MM.1S (cell line): ENCODE measurements at regions not wholly inside any gene's neighbourhood (a gene's known extent, or its start where the extent isn't known, plus 50 kb on each side); places are given as distances from the start of the nearest gene placed in this dataset.

Experiments used
- DNase-seq: peaks from one replicate; pipeline ENCODE4 v3.0.0-alpha.2; 2015
- H2AFZ ChIP-seq: fragments of 300-600 bp; sonication (generic); 2 replicates; pipeline ENCODE4 v1.6.0; 2016; ENCODE audit warnings: antibody characterized with exemption, low read length
- H3F3A ChIP-seq: fragments of 300-600 bp; sonication (generic); 2 replicates; pipeline ENCODE4 v1.6.1; 2016; ENCODE audit warnings: mild to moderate bottlenecking, antibody characterized with exemption, low read length, moderate library complexity, mixed read lengths; ENCODE audit not compliant: insufficient read depth
- H3K27ac ChIP-seq: fragments of 300-600 bp; sonication (generic); 2 replicates; pipeline ENCODE4 v1.5.1; 2016; ENCODE audit warnings: mild to moderate bottlenecking, low read length
- H3K27me3 ChIP-seq: fragments of 300-600 bp; sonication (generic); replicated peaks from 2 replicates; pipeline ENCODE4 v1.6.0; 2016; ENCODE audit warnings: low read length; ENCODE audit not compliant: insufficient read depth
- H3K36me3 ChIP-seq: fragments of 300-600 bp; sonication (generic); replicated peaks from 2 replicates; pipeline ENCODE4 v1.6.1; 2016; ENCODE audit warnings: mild to moderate bottlenecking, low read length, mixed read lengths; ENCODE audit not compliant: insufficient read depth
- H3K4me1 ChIP-seq: fragments of 300-600 bp; sonication (generic); 2 replicates; pipeline ENCODE4 v1.6.1; 2016; ENCODE audit warnings: low read length, mixed read lengths
- H3K4me2 ChIP-seq: fragments of 300-600 bp; sonication (generic); 2 replicates; pipeline ENCODE4 v1.6.0; 2016; ENCODE audit warnings: low read depth, low read length
- H3K4me3 ChIP-seq: fragments of 300-600 bp; sonication (generic); 2 replicates; pipeline ENCODE4 v1.5.1; 2016; ENCODE audit warnings: low read length, mixed read lengths
- H3K79me2 ChIP-seq: fragments of 300-600 bp; sonication (generic); 2 replicates; pipeline ENCODE4 v1.6.1; 2016; ENCODE audit warnings: mixed run types, low read length, mixed read lengths
- H3K9ac ChIP-seq: fragments of 300-600 bp; sonication (generic); 2 replicates; pipeline ENCODE4 v1.6.1; 2016; ENCODE audit warnings: low read length, mixed read lengths
- H3K9me2 ChIP-seq: fragments of 300-600 bp; sonication (generic); replicated peaks from 2 replicates; pipeline ENCODE4 v1.6.1; 2016; ENCODE audit warnings: mild to moderate bottlenecking, low read length, mixed read lengths; ENCODE audit not compliant: insufficient read depth
- H3K9me3 ChIP-seq: fragments of 300-600 bp; sonication (generic); replicated peaks from 2 replicates; pipeline ENCODE4 v1.6.1; 2016; ENCODE audit warnings: mild to moderate bottlenecking, low read length, mixed read lengths; ENCODE audit not compliant: insufficient read depth
- H4K20me1 ChIP-seq: fragments of 300-600 bp; sonication (generic); 2 replicates; pipeline ENCODE4 v1.6.1; 2016; ENCODE audit warnings: mild to moderate bottlenecking, low read length, moderate library complexity, mixed read lengths; ENCODE audit not compliant: insufficient read depth
- EZH2 ChIP-seq: fragments of 300-600 bp; sonication (generic); optimal IDR thresholded peaks from 2 replicates; pipeline ENCODE3; 2017; ENCODE audit warnings: low read depth, mild to moderate bottlenecking, antibody characterized with exemption, low read length, mixed read lengths
- EZH2phosphoT487 ChIP-seq: fragments of 300-600 bp; sonication (generic); IDR thresholded peaks from 2 replicates; pipeline ENCODE4 v1.6.1; 2018; ENCODE audit warnings: antibody characterized with exemption, low read length
- TF ChIP-seq, protein P1 (sequence below): fragments of 300-600 bp; sonication (generic); IDR thresholded peaks from 2 replicates; pipeline ENCODE4 v1.5.1; 2016; ENCODE audit warnings: antibody characterized with exemption, low read length, mixed read lengths

- no peaks in the 10 kb centered on the region for H4K20me1 ChIP-seq
- H3K27me3 ChIP-seq = no peaks in the 10 kb centered on the region
- H3K79me2 ChIP-seq = no peaks in the 10 kb centered on the region
- H3K4me3 ChIP-seq = no peak overlapping the region
- DNase-seq = no peak
- H3K9me3 ChIP-seq = no peaks in the 10 kb centered on the region
- no peak overlapping the region for H3K27ac ChIP-seq
- H2AFZ ChIP-seq = no peak overlapping the region
- TF ChIP-seq EZH2phosphoT487 (no peak), EZH2 (no peak)
- TF ChIP-seq, protein P1, sequence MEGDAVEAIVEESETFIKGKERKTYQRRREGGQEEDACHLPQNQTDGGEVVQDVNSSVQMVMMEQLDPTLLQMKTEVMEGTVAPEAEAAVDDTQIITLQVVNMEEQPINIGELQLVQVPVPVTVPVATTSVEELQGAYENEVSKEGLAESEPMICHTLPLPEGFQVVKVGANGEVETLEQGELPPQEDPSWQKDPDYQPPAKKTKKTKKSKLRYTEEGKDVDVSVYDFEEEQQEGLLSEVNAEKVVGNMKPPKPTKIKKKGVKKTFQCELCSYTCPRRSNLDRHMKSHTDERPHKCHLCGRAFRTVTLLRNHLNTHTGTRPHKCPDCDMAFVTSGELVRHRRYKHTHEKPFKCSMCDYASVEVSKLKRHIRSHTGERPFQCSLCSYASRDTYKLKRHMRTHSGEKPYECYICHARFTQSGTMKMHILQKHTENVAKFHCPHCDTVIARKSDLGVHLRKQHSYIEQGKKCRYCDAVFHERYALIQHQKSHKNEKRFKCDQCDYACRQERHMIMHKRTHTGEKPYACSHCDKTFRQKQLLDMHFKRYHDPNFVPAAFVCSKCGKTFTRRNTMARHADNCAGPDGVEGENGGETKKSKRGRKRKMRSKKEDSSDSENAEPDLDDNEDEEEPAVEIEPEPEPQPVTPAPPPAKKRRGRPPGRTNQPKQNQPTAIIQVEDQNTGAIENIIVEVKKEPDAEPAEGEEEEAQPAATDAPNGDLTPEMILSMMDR = no peak
- H3K9me2 ChIP-seq = no peaks in the 10 kb centered on the region
- H3K36me3 ChIP-seq = no peaks in the 10 kb centered on the region
- no peaks in the 10 kb centered on the region for H3F3A ChIP-seq
- H3K9ac ChIP-seq = no peak overlapping the region
- no peak overlapping the region for H3K4me2 ChIP-seq
- no peaks in the 10 kb centered on the region for H3K4me1 ChIP-seq
Observed at GRCh38 chr16:6674071-6674470, 658.6 kb upstream of the RBFOX1 start.

DNA sequence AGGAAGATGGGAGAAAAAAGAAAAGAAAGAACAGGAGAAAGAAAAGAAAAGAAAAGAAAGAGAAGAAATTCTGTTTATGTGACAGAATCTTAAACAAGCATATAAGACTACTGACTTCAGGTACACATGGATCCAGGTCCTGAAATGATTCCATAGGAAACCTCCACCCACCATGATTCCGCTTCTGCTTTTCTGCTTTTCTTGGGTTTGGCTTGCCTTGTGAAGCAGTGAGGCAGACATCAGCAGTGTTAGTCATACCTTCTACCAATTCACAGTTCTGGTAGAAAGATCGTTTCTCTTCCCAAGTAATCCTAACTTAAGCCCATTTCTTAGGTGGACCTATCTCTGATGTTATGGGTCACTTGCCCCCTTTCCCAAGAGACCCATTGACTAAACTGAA, 660.1 kb upstream of the RBFOX1 start:
- Histone ChIP-seq H3K9ac (no peak overlapping the region), H3K79me2 (no peaks in the 10 kb centered on the region), H3K9me2 (no peaks in the 10 kb centered on the region), H3K4me1 (no peaks in the 10 kb centered on the region), H3F3A (no peaks in the 10 kb centered on the region), H2AFZ (no peak overlapping the region), H3K36me3 (no peaks in the 10 kb centered on the region), H3K27me3 (no peaks in the 10 kb centered on the region), H3K4me3 (no peak overlapping the region), H4K20me1 (no peaks in the 10 kb centered on the region), H3K9me3 (no peaks in the 10 kb centered on the region), H3K4me2 (no peak overlapping the region), H3K27ac (no peak overlapping the region)
- TF ChIP-seq, protein P1 = no peak
- TF ChIP-seq EZH2phosphoT487 (no peak), EZH2 (no peak)
- no peak for DNase-seq

DNA sequence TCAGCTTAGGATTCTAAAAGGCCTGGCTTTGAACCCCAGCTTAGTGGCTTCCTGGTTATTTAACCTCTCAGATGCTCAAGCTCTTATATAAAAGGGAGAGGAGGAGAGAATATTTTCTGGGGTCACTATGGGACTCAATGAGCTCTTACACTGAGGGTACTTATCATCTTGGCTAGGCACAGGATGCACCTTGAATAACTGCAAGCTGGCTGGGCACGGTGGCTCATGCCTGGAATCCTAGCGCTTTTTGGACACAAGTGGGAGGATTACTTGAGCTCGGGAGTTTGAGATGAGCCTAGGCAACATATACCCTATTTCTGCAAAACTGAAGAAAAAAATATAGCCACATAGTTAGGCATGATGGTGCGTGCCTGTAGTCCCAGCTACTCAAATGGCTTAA, 665.3 kb upstream of the RBFOX1 start:
- no peaks in the 10 kb centered on the region for H3K27me3 ChIP-seq
- H3K79me2 ChIP-seq = no peaks in the 10 kb centered on the region
- H3K9ac ChIP-seq = no peak overlapping the region
- H3K27ac ChIP-seq = no peak overlapping the region
- no peak overlapping the region for H3K4me3 ChIP-seq
- TF ChIP-seq, protein P1 = no peak
- TF ChIP-seq EZH2phosphoT487 (no peak), EZH2 (no peak)
- no peaks in the 10 kb centered on the region for H3K36me3 ChIP-seq
- no peaks in the 10 kb centered on the region for H3F3A ChIP-seq
- H3K4me2 ChIP-seq = no peak overlapping the region
- no peak for DNase-seq
- no peaks in the 10 kb centered on the region for H3K4me1 ChIP-seq
- H3K9me2 ChIP-seq = no peaks in the 10 kb centered on the region
- H4K20me1 ChIP-seq = no peaks in the 10 kb centered on the region
- no peaks in the 10 kb centered on the region for H3K9me3 ChIP-seq
- no peak overlapping the region for H2AFZ ChIP-seq
